Suprapubic skin (tissue), 4 donors: ENCODE measurements at regions not wholly inside any gene's neighbourhood (a gene's known extent, or its start where the extent isn't known, plus 50 kb on each side); places are given as distances from the start of the nearest gene placed in this dataset.

Experiments used
- POLR2A ChIP-seq, 2 donors: fragments of 450-650 bp; IDR thresholded peaks; one replicate each; pipeline ENCODE4 v1.6.1; 2017; ENCODE audit warnings: antibody characterized with exemption in 2 of 2, mild to moderate bottlenecking in 2 of 2, moderate library complexity in 2 of 2
- POLR2AphosphoS5 ChIP-seq, 3 donors: sonication (generic); formaldehyde crosslinking; IDR thresholded peaks; one replicate each; pipeline ENCODE4 v1.6.1; 2017; ENCODE audit warnings: antibody characterized with exemption in 3 of 3
- TF ChIP-seq, protein P1 (sequence below), 2 donors: fragments of 200-600 bp in 1 of 2; fragments of 450-650 bp in 1 of 2; sonication (generic) in 1 of 2; IDR thresholded peaks; one replicate each; pipeline ENCODE4 v1.5.1; 2016 to 2019; ENCODE audit warnings: antibody characterized with exemption in 2 of 2, mild to moderate bottlenecking in 1 of 2, moderate library complexity in 1 of 2

DNA sequence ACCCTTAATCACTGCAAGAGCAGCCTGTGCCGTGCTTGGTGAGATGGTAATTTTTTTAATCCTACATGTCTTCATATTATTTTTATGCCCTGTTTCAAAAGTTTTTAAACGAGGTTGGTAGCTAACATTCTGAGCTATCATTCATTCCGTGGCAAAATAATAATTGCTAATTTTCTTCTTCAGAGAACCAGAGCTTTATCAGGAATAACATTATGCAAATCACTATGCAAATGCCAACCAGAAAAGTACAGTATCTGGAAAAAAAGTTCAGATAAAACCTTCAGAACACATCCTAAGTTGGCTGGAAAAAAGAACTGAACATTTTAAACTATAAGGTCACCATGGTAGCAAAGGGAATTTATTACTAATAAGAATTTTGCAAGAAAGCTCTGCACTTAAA is 165.1 kb upstream of the NABP1 start:
- TF ChIP-seq POLR2A (IDR thresholded peaks at IDR 0.05): no peak
- TF ChIP-seq, protein P1, sequence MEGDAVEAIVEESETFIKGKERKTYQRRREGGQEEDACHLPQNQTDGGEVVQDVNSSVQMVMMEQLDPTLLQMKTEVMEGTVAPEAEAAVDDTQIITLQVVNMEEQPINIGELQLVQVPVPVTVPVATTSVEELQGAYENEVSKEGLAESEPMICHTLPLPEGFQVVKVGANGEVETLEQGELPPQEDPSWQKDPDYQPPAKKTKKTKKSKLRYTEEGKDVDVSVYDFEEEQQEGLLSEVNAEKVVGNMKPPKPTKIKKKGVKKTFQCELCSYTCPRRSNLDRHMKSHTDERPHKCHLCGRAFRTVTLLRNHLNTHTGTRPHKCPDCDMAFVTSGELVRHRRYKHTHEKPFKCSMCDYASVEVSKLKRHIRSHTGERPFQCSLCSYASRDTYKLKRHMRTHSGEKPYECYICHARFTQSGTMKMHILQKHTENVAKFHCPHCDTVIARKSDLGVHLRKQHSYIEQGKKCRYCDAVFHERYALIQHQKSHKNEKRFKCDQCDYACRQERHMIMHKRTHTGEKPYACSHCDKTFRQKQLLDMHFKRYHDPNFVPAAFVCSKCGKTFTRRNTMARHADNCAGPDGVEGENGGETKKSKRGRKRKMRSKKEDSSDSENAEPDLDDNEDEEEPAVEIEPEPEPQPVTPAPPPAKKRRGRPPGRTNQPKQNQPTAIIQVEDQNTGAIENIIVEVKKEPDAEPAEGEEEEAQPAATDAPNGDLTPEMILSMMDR (IDR thresholded peaks at IDR 0.05): no peak
- TF ChIP-seq POLR2AphosphoS5 (IDR thresholded peaks at IDR 0.05): no peak
